WTC11 (cell line): ENCODE measurements at regions not wholly inside any gene's neighbourhood (a gene's known extent, or its start where the extent isn't known, plus 50 kb on each side); places are given as distances from the start of the nearest gene placed in this dataset.
A peak's percentile ranks its signal among the peaks of the same experiment; 100 is the strongest.

ENCODE experiments used
- ATAC-seq: fragments of 200-7000 bp; cut with Tn5 transposase; 2 replicates; pipeline ENCODE4 v1.10.0; 2021; ENCODE audit warnings: mild to moderate bottlenecking, moderate library complexity
- CTCF ChIA-PET: fragments of 300-600 bp; sonication (Branson Sonifier 250); formaldehyde crosslinking; loops from one replicate; lab custom pipeline; 2021; ENCODE audit warnings: antibody characterized with exemption; lab: Charles Lee
- POLR2A ChIA-PET: fragments of 350-600 bp; sonication (Branson Sonifier 250); formaldehyde crosslinking; loops from one replicate; lab custom pipeline; 2021; ENCODE audit warnings: antibody characterized with exemption; lab: Charles Lee
- DNase-seq: peaks from one replicate; pipeline ENCODE4 v3.0.0; 2021; ENCODE audit warnings: low spot score
- H3K27ac Mint-ChIP-seq: 2 replicates; pipeline ENCODE4 v1.8.0; 2021; ENCODE audit warnings: mixed read lengths
- H3K27me3 Mint-ChIP-seq: 2 replicates; pipeline ENCODE4 v1.8.0; 2021; ENCODE audit warnings: low read depth, mild to moderate bottlenecking, moderate library complexity, mixed read lengths
- H3K36me3 Mint-ChIP-seq: 2 replicates; pipeline ENCODE4 v1.8.0; 2021; ENCODE audit warnings: mixed read lengths
- H3K4me1 Mint-ChIP-seq: 2 replicates; pipeline ENCODE4 v1.8.0; 2022; ENCODE audit warnings: mixed read lengths
- H3K4me3 Mint-ChIP-seq: 2 replicates; pipeline ENCODE4 v1.8.0; 2021; ENCODE audit warnings: mild to moderate bottlenecking, moderate library complexity, mixed read lengths
- H3K9me3 Mint-ChIP-seq: 2 replicates; pipeline ENCODE4 v1.8.0; 2021; ENCODE audit warnings: mixed read lengths
- AR ChIP-seq: fragments of 250-450 bp; sonication (Bioruptor Pico); IDR thresholded peaks from 2 replicates; pipeline ENCODE4 v1.9.0; 2021; ENCODE audit warnings: mild to moderate bottlenecking
- E2F5 ChIP-seq: sonication (generic); formaldehyde crosslinking; IDR thresholded peaks from 2 replicates; pipeline ENCODE4 v1.8.1; 2022; ENCODE audit warnings: mild to moderate bottlenecking, moderate library complexity, missing genetic modification reagents
- JAZF1 ChIP-seq: fragments of 250-450 bp; sonication (Bioruptor Pico); IDR thresholded peaks from 2 replicates; pipeline ENCODE4 v1.9.0; 2021; ENCODE audit warnings: moderate library complexity, mild to moderate bottlenecking, inconsistent platforms
- JUN ChIP-seq: sonication (generic); formaldehyde crosslinking; IDR thresholded peaks from 2 replicates; pipeline ENCODE4 v1.8.0; 2023; ENCODE audit warnings: mild to moderate bottlenecking, missing genetic modification reagents
- NR1H2 ChIP-seq: sonication (generic); formaldehyde crosslinking; IDR thresholded peaks from 2 replicates; pipeline ENCODE4 v1.9.0; 2021; ENCODE audit warnings: mild to moderate bottlenecking, moderate library complexity, missing genetic modification reagents
- PRRX2 ChIP-seq: fragments of 250-450 bp; sonication (Bioruptor Pico); IDR thresholded peaks from 2 replicates; pipeline ENCODE4 v1.8.0; 2021; ENCODE audit warnings: mild to moderate bottlenecking
- TEAD1 ChIP-seq: sonication (generic); formaldehyde crosslinking; IDR thresholded peaks from 2 replicates; pipeline ENCODE4 v1.8.0; 2022; ENCODE audit warnings: mild to moderate bottlenecking, missing genetic modification reagents
- ZNF232 ChIP-seq: sonication (generic); formaldehyde crosslinking; IDR thresholded peaks from 2 replicates; pipeline ENCODE4 v1.8.0; 2022; ENCODE audit warnings: mild to moderate bottlenecking, missing genetic modification reagents
- ZNF317 ChIP-seq: sonication (generic); formaldehyde crosslinking; IDR thresholded peaks from 2 replicates; pipeline ENCODE4 v1.8.1; 2023; ENCODE audit warnings: low read depth, mild to moderate bottlenecking, moderate library complexity, missing genetic modification reagents, borderline replicate concordance
- ZNF416 ChIP-seq: fragments of 250-450 bp; sonication (Bioruptor Pico); IDR thresholded peaks from 2 replicates; pipeline ENCODE4 v1.9.0; 2021; ENCODE audit warnings: mild to moderate bottlenecking, inconsistent platforms
- ZNF512 ChIP-seq: sonication (generic); formaldehyde crosslinking; IDR thresholded peaks from 2 replicates; pipeline ENCODE4 v1.8.1; 2022; ENCODE audit warnings: missing genetic modification reagents, borderline replicate concordance
- ZNF532 ChIP-seq: fragments of 250-450 bp; sonication (Bioruptor Pico); IDR thresholded peaks from 2 replicates; pipeline ENCODE4 v1.9.0; 2021; ENCODE audit warnings: mild to moderate bottlenecking, borderline replicate concordance
- ZNF671 ChIP-seq: fragments of 250-450 bp; sonication (Bioruptor Pico); IDR thresholded peaks from 2 replicates; pipeline ENCODE4 v1.8.0; 2021; ENCODE audit warnings: mild to moderate bottlenecking
- TF ChIP-seq, protein P1 (sequence below): sonication (generic); formaldehyde crosslinking; IDR thresholded peaks from 2 replicates; pipeline ENCODE4 v1.8.1; 2023; ENCODE audit warnings: mild to moderate bottlenecking, missing genetic modification reagents, moderate library complexity
- TF ChIP-seq, protein P2 (sequence below): fragments of 250-450 bp; sonication (Bioruptor Pico); IDR thresholded peaks from 2 replicates; pipeline ENCODE4 v1.8.0; 2021; ENCODE audit warnings: mild to moderate bottlenecking

GRCh38 chrX:10022273-10022541 lies 55.0 kb downstream of the CLDN34 start:
- ChIA-PET POLR2A (no interaction called here), CTCF (no interaction called here)
- peak overlapping the region; percentile 36; the same call in 1 of the 2 replicates for H3K27ac Mint-ChIP-seq
- DNase-seq (no peak), ATAC-seq (no peak)
- H3K27me3 Mint-ChIP-seq = no peaks in the 10 kb centered on the region
- peaks cover 4% of the 10 kb centered on the region; the same call in 1 of the 2 replicates for H3K9me3 Mint-ChIP-seq
- TF ChIP-seq JAZF1 (CRISPR knock-in tag) (no peak), JUN (no peak), TEAD1 (CRISPR knock-in tag) (no peak), AR (CRISPR knock-in tag) (no peak), ZNF317 (CRISPR knock-in tag) (no peak), ZNF671 (CRISPR knock-in tag) (no peak), ZNF232 (no peak), E2F5 (CRISPR knock-in tag) (no peak), PRRX2 (CRISPR knock-in tag) (no peak), ZNF512 (no peak), ZNF532 (CRISPR knock-in tag) (no peak), NR1H2 (CRISPR knock-in tag) (no peak), ZNF416 (no peak)
- TF ChIP-seq, protein P1, sequence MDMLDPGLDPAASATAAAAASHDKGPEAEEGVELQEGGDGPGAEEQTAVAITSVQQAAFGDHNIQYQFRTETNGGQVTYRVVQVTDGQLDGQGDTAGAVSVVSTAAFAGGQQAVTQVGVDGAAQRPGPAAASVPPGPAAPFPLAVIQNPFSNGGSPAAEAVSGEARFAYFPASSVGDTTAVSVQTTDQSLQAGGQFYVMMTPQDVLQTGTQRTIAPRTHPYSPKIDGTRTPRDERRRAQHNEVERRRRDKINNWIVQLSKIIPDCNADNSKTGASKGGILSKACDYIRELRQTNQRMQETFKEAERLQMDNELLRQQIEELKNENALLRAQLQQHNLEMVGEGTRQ (CRISPR knock-in tag) = no peak
- TF ChIP-seq, protein P2, sequence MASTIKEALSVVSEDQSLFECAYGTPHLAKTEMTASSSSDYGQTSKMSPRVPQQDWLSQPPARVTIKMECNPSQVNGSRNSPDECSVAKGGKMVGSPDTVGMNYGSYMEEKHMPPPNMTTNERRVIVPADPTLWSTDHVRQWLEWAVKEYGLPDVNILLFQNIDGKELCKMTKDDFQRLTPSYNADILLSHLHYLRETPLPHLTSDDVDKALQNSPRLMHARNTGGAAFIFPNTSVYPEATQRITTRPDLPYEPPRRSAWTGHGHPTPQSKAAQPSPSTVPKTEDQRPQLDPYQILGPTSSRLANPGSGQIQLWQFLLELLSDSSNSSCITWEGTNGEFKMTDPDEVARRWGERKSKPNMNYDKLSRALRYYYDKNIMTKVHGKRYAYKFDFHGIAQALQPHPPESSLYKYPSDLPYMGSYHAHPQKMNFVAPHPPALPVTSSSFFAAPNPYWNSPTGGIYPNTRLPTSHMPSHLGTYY (CRISPR knock-in tag) = no peak
- H3K4me3 Mint-ChIP-seq = no peak overlapping the region
- H3K36me3 Mint-ChIP-seq = peaks cover 10% of the 10 kb centered on the region
- peaks cover 48% of the 10 kb centered on the region for H3K4me1 Mint-ChIP-seq
